GM18520 (cell line): ENCODE measurements at regions not wholly inside any gene's neighbourhood (a gene's known extent, or its start where the extent isn't known, plus 50 kb on each side); places are given as distances from the start of the nearest gene placed in this dataset.

Source experiments
- ATAC-seq: cut with Tn5 transposase; IDR thresholded peaks from one replicate; pipeline ENCODE4 v1.9.1; 2021; ENCODE audit not compliant: unreplicated experiment

GRCh38 chr3:102599819-102600576 is 165.2 kb downstream of the ZPLD1 start:
- ATAC-seq: no peak

GRCh38 chr3:102605153-102605552 is 170.3 kb downstream of the ZPLD1 start:
- ATAC-seq: no peak

- no peak for ATAC-seq
Observed at GRCh38 chr3:102608875-102609274, 174.1 kb downstream of the ZPLD1 start.

- no peak for ATAC-seq
Observed at GRCh38 chr3:102614021-102614569, 179.3 kb downstream of the ZPLD1 start.

- ATAC-seq: no peak
Observed at GRCh38 chr3:102614585-102614984, 179.8 kb downstream of the ZPLD1 start.

GRCh38 chr3:102617381-102617780 is 182.6 kb downstream of the ZPLD1 start:
- ATAC-seq: no peak

GRCh38 chr3:102619361-102619760 is 184.5 kb downstream of the ZPLD1 start:
- no peak for ATAC-seq

- ATAC-seq: no peak
Observed at GRCh38 chr3:102629943-102630342, 195.1 kb downstream of the ZPLD1 start.

- ATAC-seq: no peak
Observed at GRCh38 chr3:102630531-102630930, 195.7 kb downstream of the ZPLD1 start.

GRCh38 chr3:102643546-102643945 is 208.7 kb downstream of the ZPLD1 start:
- no peak for ATAC-seq

GRCh38 chr3:102646557-102646956 is 211.7 kb downstream of the ZPLD1 start:
- ATAC-seq: no peak

GRCh38 chr3:102660653-102661052 is 225.8 kb downstream of the ZPLD1 start:
- no peak for ATAC-seq

GRCh38 chr3:102661707-102662497 is 227.1 kb downstream of the ZPLD1 start:
- ATAC-seq: no peak

GRCh38 chr3:102662498-102662772 is 227.6 kb downstream of the ZPLD1 start:
- no peak for ATAC-seq

GRCh38 chr3:102664126-102664525 is 229.3 kb downstream of the ZPLD1 start:
- no peak for ATAC-seq

GRCh38 chr3:102665183-102665582 is 230.4 kb downstream of the ZPLD1 start:
- no peak for ATAC-seq

GRCh38 chr3:102668247-102668646 is 233.4 kb downstream of the ZPLD1 start:
- no peak for ATAC-seq

- no peak for ATAC-seq
Observed at GRCh38 chr3:102670986-102671385, 236.2 kb downstream of the ZPLD1 start.

- no peak for ATAC-seq
Observed at GRCh38 chr3:102672305-102672704, 237.5 kb downstream of the ZPLD1 start.

GRCh38 chr3:102673271-102674115 is 238.7 kb downstream of the ZPLD1 start:
- ATAC-seq: no peak

GRCh38 chr3:102674284-102674683 is 239.5 kb downstream of the ZPLD1 start:
- ATAC-seq: no peak
